HTR-8/SVneo (cell line): ENCODE measurements at regions not wholly inside any gene's neighbourhood (a gene's known extent, or its start where the extent isn't known, plus 50 kb on each side); places are given as distances from the start of the nearest gene placed in this dataset.

Experiments used
- DNase-seq: peaks from one replicate; pipeline ENCODE4 v3.0.0; 2011; ENCODE audit warnings: low spot score, mixed read lengths; ENCODE audit not compliant: insufficient read length
- FAIRE-seq: peaks from 2 replicates; lab custom pipeline; 2011; peaks lifted over from hg19 to GRCh38; lab: Jason Lieb, UNC

GRCh38 chr18:30929718-30930117 is 112.8 kb downstream of the DSC3 start:
- no peak for FAIRE-seq

DNA sequence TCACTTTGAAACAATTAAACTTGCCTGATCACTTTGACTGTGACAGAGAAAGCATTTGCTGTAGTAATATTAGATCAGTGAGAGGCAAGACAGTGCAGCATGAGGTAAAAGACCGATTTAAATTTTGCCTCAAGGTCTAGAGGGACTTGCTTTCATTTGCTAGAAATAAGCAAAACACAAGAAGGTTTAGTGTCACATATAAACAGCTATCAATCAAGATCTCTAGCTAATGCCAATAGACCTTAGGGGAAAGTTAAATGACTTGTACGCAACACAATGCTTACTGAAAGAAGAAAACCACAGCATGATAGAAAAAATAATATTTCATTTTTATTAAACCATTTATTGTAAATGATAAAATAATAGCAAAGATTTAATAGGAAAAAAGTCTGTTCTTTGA is 113.5 kb downstream of the DSC3 start:
- no peak for FAIRE-seq

More at GRCh38 chr18:30929718-30930117, 112.8 kb downstream of the DSC3 start:
- no peak for DNase-seq

GRCh38 chr18:30927517-30928075 is 114.9 kb downstream of the DSC3 start:
- no peak for DNase-seq
- FAIRE-seq, result no peak

More for the DNA sequence above, 113.5 kb downstream of the DSC3 start:
- DNase-seq, result no peak

DNA sequence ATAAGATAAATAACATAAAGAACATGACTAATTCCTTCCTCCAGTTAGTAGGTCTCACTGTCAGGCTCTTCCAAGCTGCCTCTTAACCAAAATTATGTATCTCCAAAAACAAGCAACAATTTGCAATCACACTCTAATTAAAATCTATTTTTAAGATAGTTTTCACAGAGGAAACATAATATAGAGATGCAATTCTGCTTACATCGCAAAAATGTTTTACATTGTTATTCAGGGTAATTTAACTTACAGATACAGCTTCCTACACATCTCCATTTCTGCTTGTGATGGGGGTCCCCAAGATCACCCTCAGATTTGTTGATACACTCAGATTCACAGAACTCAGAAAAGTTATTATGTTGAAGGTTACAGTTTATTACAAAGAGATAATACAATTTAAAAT is 115.5 kb downstream of the DSC3 start:
- FAIRE-seq (no peak), DNase-seq (no peak)

DNA sequence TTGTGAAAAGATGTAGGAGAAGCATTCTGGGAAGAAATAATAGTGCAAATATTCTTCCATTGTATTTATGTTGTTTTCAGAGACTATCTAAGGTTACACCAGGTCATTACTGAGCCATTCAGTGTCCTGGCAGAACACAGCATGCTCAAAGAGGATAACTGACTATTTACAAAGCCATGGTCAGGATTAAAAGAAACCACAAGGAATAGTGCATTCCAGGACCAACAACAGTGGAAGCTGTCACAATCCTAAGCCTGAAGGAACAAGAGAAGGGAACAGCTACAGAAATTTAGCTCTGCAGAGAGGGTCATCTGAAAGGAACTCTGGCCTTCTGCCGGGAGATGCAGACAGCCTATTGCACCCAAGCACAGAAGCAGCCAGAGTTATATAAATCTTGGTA is 116.7 kb downstream of the DSC3 start:
- no peak for FAIRE-seq
- DNase-seq, result no peak

DNA sequence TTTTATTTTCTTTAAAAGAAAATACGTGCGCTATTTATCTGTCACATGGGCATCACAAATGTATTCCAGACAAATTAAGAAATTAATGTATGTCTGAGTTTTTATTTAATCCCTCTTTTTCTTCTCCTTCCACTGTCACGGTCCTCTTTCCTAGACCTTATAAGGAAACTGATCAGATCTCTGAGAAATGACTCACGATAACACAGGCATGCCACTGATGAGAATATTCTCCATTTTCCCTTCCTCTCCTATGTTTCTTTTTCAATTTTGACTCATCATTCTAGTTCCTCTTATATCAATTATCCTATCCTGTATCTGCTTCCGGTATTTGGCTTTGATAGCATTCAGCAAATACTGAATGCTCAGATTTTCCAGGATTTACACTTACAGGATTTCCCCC is 121.8 kb downstream of the DSC3 start:
- DNase-seq (no peak), FAIRE-seq (no peak)

DNA sequence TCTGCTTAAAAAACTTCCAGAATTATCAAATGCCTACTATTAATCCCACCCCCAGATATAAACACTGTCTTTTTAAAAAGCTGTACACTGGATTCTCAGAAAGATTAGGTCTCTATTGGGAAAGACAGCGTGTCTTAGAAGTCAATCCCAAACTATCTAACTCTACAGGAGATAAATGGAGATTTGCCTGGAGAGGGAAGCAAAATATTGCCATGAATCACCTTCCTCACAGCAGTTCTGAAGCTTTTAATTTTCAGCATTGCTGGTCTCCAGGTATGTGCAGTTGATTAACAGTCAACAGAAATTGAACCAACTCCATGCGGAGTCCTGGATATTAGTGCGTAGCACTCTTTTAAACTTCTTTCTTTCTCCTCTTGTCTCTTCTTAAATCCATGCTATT is 122.2 kb downstream of the DSC3 start:
- DNase-seq (no peak), FAIRE-seq (no peak)

DNA sequence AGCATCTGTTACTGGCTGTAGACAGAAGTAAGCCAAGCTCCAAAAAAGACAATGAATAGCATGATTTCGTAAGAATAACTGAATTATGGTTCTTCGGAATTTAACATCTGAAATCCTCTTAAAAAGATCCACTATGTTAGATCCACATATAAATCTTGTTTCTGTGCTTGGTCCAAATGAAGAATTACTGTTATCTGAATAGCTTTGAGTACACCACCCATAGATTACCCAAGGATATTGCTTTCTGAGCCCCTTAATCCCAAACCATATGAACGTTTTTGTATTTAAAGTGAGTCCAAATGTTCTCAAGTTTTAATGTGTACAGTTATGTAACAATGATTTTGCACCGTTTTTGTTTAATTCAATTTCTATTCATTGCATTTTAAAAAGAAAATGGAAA is 124.9 kb downstream of the DSC3 start:
- no peak for DNase-seq
- FAIRE-seq, result no peak

DNA sequence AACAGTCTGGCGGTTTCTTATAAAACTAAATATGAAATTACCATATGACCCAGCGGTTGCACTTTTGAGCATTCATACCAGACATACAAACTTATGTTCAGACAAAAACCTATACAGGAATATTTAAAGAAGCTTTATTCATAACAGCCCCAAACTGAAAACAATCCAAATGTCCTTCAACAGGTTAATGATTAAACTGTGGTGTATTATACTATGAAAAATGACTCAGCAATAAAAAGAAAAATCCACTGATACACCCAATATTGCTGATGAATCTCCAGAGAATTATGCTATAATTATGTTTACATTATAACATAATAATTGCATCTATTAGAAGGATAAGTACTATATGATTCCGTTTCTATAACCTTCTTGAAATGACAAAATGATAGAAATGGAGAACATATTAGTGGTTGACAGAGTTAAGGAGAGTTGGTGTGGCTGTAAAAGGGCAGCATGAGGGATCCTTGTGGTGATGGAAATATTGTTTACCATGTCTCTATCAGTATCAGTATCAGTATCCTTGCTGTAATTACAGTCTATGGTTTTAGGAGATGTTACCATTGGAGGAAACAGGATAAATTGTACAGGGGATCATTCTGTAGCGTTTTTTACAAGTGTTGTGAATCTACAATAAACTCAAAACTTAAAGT is 127.1 kb downstream of the DSC3 start:
- FAIRE-seq (no peak), DNase-seq (no peak)

GRCh38 chr18:30908381-30908780 is 134.2 kb downstream of the DSC3 start:
- DNase-seq (no peak), FAIRE-seq (no peak)

DNA sequence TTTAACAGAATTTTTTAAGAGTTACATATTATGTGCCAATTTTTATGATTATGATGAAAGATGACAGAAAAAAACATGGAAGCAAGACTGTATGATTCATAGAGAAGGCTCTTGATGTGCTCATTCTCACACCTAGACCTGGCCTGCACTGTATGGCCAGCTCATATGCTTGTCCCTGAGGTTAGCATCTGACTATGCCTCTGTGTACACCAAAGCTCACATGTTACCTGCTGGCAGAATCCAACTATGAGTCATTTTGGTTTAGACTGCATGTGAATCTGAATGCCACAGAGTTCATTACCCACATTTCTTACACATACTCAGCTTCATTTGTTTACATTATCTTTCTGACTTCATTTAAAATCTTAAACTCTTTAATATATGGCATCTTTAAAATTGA is 139.0 kb downstream of the DSC3 start:
- DNase-seq (no peak), FAIRE-seq (no peak)

DNA sequence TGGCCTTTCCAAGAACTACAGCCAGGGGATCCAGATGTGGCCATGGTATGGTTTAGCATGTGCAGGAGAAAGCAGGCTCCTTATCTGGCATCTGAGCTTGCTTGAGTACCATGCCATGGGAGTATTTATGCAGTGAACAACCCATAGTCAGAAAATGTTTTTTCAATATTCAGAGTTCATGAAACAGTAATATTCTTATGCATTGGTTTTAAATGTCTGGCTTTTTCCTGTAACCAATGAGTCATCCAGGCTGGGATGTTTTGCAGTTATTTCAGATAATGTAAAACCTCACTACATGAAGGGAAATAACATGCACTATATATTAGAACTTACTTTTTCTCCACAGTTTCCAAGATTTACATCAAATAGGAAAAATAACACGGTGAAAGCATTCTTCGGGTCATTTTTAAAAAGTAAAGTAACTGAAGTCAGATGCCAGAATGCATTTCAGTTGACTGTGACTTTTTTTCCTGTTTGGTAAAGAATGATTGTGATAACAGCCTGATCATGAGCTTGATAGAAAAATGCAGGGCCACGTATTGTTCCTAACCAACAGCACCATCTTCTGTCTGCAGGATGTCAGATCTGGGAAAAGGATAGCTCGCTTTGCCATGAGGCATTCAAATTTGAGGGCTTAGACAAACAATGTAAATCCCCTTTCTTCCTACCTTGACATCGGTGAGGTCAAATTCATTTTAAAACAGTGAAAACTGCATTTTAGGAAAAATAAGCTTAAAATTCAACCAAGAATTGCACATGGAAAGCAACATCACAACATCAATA is 152.8 kb downstream of the DSC3 start:
- no peak for FAIRE-seq
- no peak for DNase-seq

DNA sequence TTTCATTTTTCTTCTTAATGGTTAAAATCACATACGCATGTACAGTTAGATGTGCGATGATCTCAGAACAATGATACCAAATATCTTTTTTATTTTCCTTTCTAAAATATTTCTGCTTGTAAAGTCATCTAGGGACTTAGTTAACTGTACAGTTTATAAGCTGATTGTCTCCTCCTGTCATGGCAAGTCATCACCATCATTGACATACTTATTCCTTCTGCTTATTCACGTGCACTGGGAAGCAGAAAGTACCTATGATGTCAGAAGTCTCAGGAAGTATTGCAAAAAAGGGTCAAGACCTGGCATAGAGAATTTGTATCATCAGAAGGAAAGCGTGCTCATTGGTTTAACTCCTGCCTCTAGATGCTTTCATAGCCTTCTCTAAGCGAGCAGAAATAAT is 154.2 kb downstream of the DSC3 start:
- no peak for FAIRE-seq

DNA sequence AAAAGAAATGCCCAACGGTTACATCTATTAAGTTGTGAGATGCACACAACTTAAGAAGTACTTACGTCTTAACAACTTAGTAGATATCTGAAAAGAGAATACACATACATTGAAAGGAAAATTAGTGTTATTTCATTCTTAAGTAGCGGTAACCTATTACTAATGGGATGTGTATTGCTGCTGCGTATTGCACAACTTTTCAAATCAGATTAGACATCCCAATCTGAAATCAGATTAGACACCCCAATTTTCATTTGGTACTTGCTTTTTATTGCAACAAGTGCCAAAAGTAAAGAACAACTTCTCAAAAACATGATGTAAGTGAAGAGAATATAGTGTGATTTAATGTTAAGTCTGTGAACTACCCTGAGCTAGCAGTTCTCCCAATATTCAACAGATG is 155.5 kb downstream of the DSC3 start:
- FAIRE-seq, result no peak

More for the DNA sequence above, 154.2 kb downstream of the DSC3 start:
- DNase-seq, result no peak

DNA sequence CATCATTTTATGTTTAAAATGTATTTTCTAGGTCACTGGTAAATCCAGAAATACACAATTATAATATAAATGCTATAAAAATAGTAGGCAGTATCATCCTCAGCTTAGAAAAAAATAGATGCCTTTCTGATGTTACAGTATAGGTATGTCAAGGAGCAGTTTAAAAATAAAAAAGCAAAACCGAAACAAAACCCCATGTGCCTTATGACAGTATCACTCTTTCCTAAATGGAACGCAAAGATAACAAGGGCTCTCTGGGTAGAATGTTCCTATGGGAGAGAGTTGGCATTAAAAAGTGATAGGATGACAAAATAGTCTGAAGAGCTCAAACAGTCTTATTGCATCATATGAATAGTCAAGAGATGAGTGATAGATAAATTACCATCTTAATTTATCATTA is 172.1 kb downstream of the DSC3 start:
- FAIRE-seq, result no peak
- DNase-seq, result no peak

More for the DNA sequence above, 155.5 kb downstream of the DSC3 start:
- DNase-seq, result no peak

GRCh38 chr18:30862900-30863299 is 179.6 kb downstream of the DSC3 start:
- DNase-seq, result no peak
- no peak for FAIRE-seq

- DNase-seq (no peak), FAIRE-seq (no peak)
Observed at GRCh38 chr18:30860741-30861140, 181.8 kb downstream of the DSC3 start.

GRCh38 chr18:30859036-30859435 is 183.5 kb downstream of the DSC3 start:
- no peak for FAIRE-seq
- no peak for DNase-seq

GRCh38 chr18:30858560-30858959 is 184.0 kb downstream of the DSC3 start:
- FAIRE-seq (no peak), DNase-seq (no peak)

- DNase-seq (no peak), FAIRE-seq (no peak)
Observed at GRCh38 chr18:30855762-30856161, 186.8 kb downstream of the DSC3 start.

- DNase-seq, result no peak
- no peak for FAIRE-seq
Observed at GRCh38 chr18:30852980-30853379, 189.6 kb downstream of the DSC3 start.
